WERI-Rb-1 (cell line): ENCODE measurements at regions not wholly inside any gene's neighbourhood (a gene's known extent, or its start where the extent isn't known, plus 50 kb on each side); places are given as distances from the start of the nearest gene placed in this dataset.

Experiments
- DNase-seq: peaks from one replicate; pipeline ENCODE4 v3.0.0-alpha.2; 2020
- H3K27ac ChIP-seq: fragments of 250-450 bp; sonication (Bioruptor Pico); 2 replicates; pipeline ENCODE4 v1.5.1; 2020; ENCODE audit warnings: mild to moderate bottlenecking, moderate library complexity
- H3K27me3 ChIP-seq: fragments of 250-450 bp; sonication (Bioruptor Pico); 2 replicates; pipeline ENCODE4 v1.5.1; 2021; ENCODE audit warnings: mild to moderate bottlenecking, low read depth, moderate library complexity; ENCODE audit not compliant: insufficient read depth, severe bottlenecking
- H3K36me3 ChIP-seq: fragments of 250-450 bp; sonication (Bioruptor Pico); 2 replicates; pipeline ENCODE4 v1.5.1; 2020; ENCODE audit warnings: mild to moderate bottlenecking, moderate library complexity
- H3K4me3 ChIP-seq: 2 replicates; pipeline ENCODE4 v1.5.1; 2011; ENCODE audit warnings: low read depth, mild to moderate bottlenecking, control low read depth, low read length
- H3K9me3 ChIP-seq: fragments of 250-450 bp; sonication (Bioruptor Pico); 2 replicates; pipeline ENCODE4 v1.5.1; 2021; ENCODE audit warnings: mild to moderate bottlenecking, moderate library complexity; ENCODE audit not compliant: severe bottlenecking
- TF ChIP-seq, protein P1 (sequence below): IDR thresholded peaks from 2 replicates; pipeline ENCODE4 v1.5.1; 2011; ENCODE audit warnings: low read depth, mild to moderate bottlenecking, control low read depth, inconsistent platforms, low read length

DNA sequence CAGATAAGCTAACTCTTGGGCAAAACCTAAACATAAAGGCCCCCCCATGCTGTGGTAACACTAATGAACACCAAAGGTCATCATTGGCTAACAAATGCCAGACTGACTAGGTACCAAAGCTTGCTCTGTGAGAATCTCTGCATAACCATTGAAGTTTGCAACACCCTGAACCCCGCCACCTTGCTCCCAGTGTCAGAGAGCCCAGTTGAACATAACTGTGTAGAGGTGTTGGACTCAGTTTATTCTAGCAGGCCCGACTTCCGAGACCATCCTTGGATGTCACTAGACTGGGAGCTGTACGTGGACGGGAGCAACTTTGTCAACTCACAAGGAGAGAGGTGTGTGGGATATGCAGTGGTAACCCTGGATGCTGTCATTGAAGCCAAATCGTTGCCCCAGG lies 602.2 kb downstream of the UQCRFS1 start:
- H3K27ac ChIP-seq: no peak overlapping the region
- DNase-seq: no peak
- TF ChIP-seq, protein P1, sequence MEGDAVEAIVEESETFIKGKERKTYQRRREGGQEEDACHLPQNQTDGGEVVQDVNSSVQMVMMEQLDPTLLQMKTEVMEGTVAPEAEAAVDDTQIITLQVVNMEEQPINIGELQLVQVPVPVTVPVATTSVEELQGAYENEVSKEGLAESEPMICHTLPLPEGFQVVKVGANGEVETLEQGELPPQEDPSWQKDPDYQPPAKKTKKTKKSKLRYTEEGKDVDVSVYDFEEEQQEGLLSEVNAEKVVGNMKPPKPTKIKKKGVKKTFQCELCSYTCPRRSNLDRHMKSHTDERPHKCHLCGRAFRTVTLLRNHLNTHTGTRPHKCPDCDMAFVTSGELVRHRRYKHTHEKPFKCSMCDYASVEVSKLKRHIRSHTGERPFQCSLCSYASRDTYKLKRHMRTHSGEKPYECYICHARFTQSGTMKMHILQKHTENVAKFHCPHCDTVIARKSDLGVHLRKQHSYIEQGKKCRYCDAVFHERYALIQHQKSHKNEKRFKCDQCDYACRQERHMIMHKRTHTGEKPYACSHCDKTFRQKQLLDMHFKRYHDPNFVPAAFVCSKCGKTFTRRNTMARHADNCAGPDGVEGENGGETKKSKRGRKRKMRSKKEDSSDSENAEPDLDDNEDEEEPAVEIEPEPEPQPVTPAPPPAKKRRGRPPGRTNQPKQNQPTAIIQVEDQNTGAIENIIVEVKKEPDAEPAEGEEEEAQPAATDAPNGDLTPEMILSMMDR: no peak

DNA sequence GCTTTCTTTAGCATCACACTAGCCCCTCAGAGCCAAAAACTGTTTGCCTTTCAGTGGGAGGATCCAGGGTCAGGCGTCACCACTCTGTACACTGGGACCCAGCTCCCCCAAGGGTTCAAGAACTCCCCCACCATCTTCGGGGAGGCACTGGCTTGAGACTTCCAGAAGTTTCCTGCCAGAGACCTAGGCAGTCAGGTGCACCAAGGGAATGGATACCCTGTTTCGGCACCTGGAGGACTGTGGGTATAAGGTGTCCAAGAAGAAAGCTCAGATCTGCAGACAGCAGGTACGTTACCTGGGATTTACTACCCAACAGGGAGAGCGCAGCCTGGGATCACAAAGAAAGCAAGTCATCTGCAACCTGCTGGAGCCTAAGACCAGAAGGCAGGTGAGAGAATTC lies 603.0 kb downstream of the UQCRFS1 start:
- no peaks in the 10 kb centered on the region for H3K36me3 ChIP-seq
- peaks cover 22% of the 10 kb centered on the region for H3K9me3 ChIP-seq
- TF ChIP-seq, protein P1: no peak
- no peak overlapping the region for H3K4me3 ChIP-seq
- no peak overlapping the region for H3K27ac ChIP-seq
- H3K27me3 ChIP-seq: peaks cover 68% of the 10 kb centered on the region
- no peak for DNase-seq

More for the DNA sequence above, 602.2 kb downstream of the UQCRFS1 start:
- H3K27me3 ChIP-seq: peaks cover 65% of the 10 kb centered on the region
- no peak overlapping the region for H3K4me3 ChIP-seq
- H3K36me3 ChIP-seq: no peaks in the 10 kb centered on the region
- peaks cover 27% of the 10 kb centered on the region for H3K9me3 ChIP-seq

DNA sequence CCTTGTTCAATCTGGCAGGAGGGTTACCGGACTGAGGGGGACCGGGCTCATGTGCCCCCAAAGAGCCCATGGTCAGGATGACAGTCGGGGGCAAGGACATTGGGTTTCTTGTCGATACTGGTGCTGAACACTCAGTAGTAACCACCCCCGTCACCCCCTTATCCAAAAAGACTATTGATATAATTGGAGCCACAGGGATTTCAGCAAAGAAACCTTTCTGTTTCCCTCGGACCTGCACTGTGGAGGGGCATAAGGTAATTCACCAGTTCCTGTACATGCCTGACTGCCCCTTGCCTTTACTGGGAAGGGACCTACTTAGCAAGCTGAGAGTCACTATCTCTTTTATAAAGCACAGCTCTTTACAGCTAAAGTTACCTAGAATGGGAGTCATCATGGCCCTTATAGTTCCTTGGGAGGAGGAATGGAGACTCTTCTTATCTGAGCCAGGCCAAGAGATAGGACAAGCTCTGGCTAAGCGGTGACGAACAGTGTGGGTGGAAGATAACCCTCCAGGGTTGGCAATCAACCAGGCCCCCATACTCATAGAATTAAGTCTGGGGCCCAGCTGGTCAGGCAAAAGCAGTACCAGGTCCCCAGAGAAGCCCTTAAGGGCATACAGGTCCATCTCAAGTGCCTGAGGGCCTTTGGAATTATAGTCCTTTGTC lies 603.7 kb downstream of the UQCRFS1 start:
- H3K27me3 ChIP-seq: peaks cover 73% of the 10 kb centered on the region
- H3K4me3 ChIP-seq: no peak overlapping the region
- no peaks in the 10 kb centered on the region for H3K36me3 ChIP-seq
- no peak overlapping the region for H3K27ac ChIP-seq
- H3K9me3 ChIP-seq: peaks cover 16% of the 10 kb centered on the region
- TF ChIP-seq, protein P1: no peak
- DNase-seq: no peak

DNA sequence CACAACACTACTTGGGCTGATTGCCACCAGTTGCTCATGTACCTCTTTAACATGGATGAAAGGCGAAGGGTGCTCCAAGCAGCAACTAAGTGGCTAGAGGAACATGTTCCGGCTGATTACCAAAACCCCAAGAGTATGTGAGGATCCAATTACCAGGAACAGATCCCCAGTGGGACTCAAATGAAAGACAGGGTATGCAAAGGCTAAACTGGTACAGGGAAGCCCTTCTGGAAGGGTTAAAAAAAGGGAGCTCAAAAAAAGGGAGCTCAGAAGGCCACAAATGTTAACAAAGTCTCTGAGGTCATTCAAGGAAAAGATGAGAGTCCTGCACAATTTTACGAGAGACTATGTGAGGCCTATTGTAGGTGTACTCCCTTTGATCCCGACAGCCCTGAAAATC lies 604.7 kb downstream of the UQCRFS1 start:
- TF ChIP-seq, protein P1: no peak

DNA sequence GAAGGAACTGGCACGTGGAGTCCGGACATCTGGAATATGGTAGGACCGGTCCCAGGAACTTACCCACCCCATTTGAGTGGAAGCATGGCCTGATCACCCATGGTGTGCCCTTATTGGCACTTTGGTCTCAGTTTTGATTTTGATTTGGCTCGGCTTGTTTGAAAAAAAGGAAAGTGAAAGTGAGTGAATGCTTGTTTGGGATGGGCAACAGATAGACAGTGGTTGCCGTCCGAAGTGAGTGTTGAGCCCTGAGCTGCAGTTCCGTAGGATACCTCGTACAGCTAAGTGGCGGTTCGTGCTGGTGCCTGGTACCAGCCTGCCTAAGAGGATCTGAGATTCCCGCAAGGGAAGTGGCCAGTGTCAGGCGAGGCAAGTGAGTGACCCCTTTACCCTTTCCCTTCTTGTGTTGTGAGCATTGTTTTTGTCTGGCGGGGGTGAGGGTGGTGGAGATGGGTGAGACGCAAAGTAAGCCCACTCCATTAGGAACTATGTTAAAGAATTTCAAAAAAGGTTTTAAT lies 605.8 kb downstream of the UQCRFS1 start:
- Histone ChIP-seq H3K4me3 (no peak overlapping the region), H3K27me3 (peaks cover 79% of the 10 kb centered on the region), H3K27ac (no peak overlapping the region), H3K9me3 (peaks cover 11% of the 10 kb centered on the region), H3K36me3 (no peaks in the 10 kb centered on the region)
- TF ChIP-seq, protein P1: no peak
- DNase-seq: no peak

More for the DNA sequence above, 604.7 kb downstream of the UQCRFS1 start:
- Histone ChIP-seq H3K27ac (no peak overlapping the region), H3K4me3 (no peak overlapping the region), H3K36me3 (no peaks in the 10 kb centered on the region), H3K9me3 (peaks cover 11% of the 10 kb centered on the region), H3K27me3 (peaks cover 77% of the 10 kb centered on the region)
- DNase-seq: no peak
